Activated naive CD8-positive, alpha-beta T cell treated with anti-CD3 and anti-CD28 coated beads for 36 hours (primary cell): ENCODE measurements at regions not wholly inside any gene's neighbourhood (a gene's known extent, or its start where the extent isn't known, plus 50 kb on each side); places are given as distances from the start of the nearest gene placed in this dataset.

ENCODE experiments used
- DNase-seq: peaks from one replicate; pipeline ENCODE4 v3.0.0; 2021
- H3K27ac Mint-ChIP-seq: one replicate; pipeline ENCODE4 v1.8.0; 2022; ENCODE audit warnings: mild to moderate bottlenecking, moderate library complexity, mixed read lengths
- H3K27me3 Mint-ChIP-seq: one replicate; pipeline ENCODE4 v1.8.0; 2022; ENCODE audit warnings: mild to moderate bottlenecking, mixed read lengths
- H3K36me3 Mint-ChIP-seq: one replicate; pipeline ENCODE4 v1.8.0; 2021; ENCODE audit warnings: mild to moderate bottlenecking, mixed read lengths
- H3K4me1 Mint-ChIP-seq: one replicate; pipeline ENCODE4 v1.8.0; 2021; ENCODE audit warnings: mixed read lengths
- H3K4me3 Mint-ChIP-seq: one replicate; pipeline ENCODE4 v1.8.0; 2022; ENCODE audit warnings: mild to moderate bottlenecking, moderate library complexity, mixed read lengths
- H3K9me3 Mint-ChIP-seq: one replicate; pipeline ENCODE4 v1.8.0; 2022; ENCODE audit warnings: mixed read lengths

DNA sequence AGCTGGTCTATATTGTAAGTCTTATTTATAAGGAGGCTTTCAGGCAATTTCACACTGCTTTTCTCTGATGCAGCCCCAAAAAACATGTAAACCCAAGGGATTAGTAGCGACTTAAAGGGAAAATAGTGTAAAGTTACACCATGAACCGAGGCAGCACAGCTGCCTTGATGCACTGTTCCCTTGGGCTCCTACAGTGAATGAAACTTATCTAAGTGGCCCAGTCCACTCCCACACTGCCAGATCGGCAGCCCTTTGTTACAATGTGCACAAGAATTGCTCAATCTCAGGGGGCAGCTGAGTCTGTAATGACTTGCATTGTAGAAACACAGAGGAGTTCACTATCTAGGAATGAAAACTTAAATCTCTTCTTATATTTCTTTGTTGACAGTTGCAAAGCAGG lies 120.8 kb upstream of the ADGRL2 start:
- Mint-ChIP-seq H3K27ac (no peak overlapping the region), H3K4me3 (no peak overlapping the region), H3K36me3 (no peaks in the 10 kb centered on the region), H3K4me1 (no peaks in the 10 kb centered on the region), H3K9me3 (no peaks in the 10 kb centered on the region), H3K27me3 (no peaks in the 10 kb centered on the region)
- no peak for DNase-seq

- no peaks in the 10 kb centered on the region for H3K9me3 Mint-ChIP-seq
Measured at GRCh38 chr1:81678779-81679178, 122.0 kb upstream of the ADGRL2 start.

GRCh38 chr1:81672766-81673165 lies 128.0 kb upstream of the ADGRL2 start:
- Mint-ChIP-seq H3K9me3 (no peaks in the 10 kb centered on the region), H3K4me3 (no peak overlapping the region), H3K27me3 (no peaks in the 10 kb centered on the region), H3K4me1 (no peaks in the 10 kb centered on the region), H3K36me3 (no peaks in the 10 kb centered on the region), H3K27ac (no peak overlapping the region)
- DNase-seq, result no peak

More at GRCh38 chr1:81678779-81679178, 122.0 kb upstream of the ADGRL2 start:
- H3K4me1 Mint-ChIP-seq, result no peaks in the 10 kb centered on the region
- H3K36me3 Mint-ChIP-seq, result no peaks in the 10 kb centered on the region
- no peaks in the 10 kb centered on the region for H3K27me3 Mint-ChIP-seq
- H3K27ac Mint-ChIP-seq, result no peak overlapping the region
- no peak overlapping the region for H3K4me3 Mint-ChIP-seq
- no peak for DNase-seq

- H3K4me3 Mint-ChIP-seq, result no peak overlapping the region
- no peak for DNase-seq
- H3K4me1 Mint-ChIP-seq, result no peaks in the 10 kb centered on the region
- H3K36me3 Mint-ChIP-seq, result no peaks in the 10 kb centered on the region
- H3K9me3 Mint-ChIP-seq, result no peaks in the 10 kb centered on the region
- H3K27me3 Mint-ChIP-seq, result no peaks in the 10 kb centered on the region
- no peak overlapping the region for H3K27ac Mint-ChIP-seq
Measured at GRCh38 chr1:81671038-81671437, 129.7 kb upstream of the ADGRL2 start.

GRCh38 chr1:81670286-81670685 lies 130.4 kb upstream of the ADGRL2 start:
- H3K27me3 Mint-ChIP-seq, result no peaks in the 10 kb centered on the region
- no peak overlapping the region for H3K27ac Mint-ChIP-seq
- no peak for DNase-seq
- no peak overlapping the region for H3K4me3 Mint-ChIP-seq
- H3K9me3 Mint-ChIP-seq, result no peaks in the 10 kb centered on the region
- H3K36me3 Mint-ChIP-seq, result no peaks in the 10 kb centered on the region
- H3K4me1 Mint-ChIP-seq, result no peaks in the 10 kb centered on the region

DNA sequence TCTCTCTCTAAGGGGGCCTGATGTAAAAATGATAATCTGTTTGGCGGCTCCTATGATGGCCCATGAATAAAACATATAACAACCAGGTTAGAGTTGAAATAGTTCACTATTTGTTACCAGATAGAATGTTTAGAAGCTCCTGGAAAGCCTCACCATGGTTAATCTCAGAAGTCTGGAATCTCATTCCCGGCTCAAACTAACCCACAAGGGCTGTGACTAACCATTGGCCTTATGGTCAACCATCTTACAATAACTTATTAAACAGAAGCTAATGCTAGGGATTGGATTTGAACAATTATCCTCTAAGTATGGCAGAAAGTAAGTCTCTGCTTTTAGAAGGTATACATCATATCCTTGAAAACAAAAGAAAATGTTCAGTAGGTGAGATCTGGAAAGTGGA lies 134.1 kb upstream of the ADGRL2 start:
- Mint-ChIP-seq H3K27me3 (no peaks in the 10 kb centered on the region), H3K4me1 (no peaks in the 10 kb centered on the region), H3K9me3 (no peaks in the 10 kb centered on the region), H3K4me3 (no peak overlapping the region), H3K27ac (no peak overlapping the region), H3K36me3 (no peaks in the 10 kb centered on the region)
- no peak for DNase-seq

DNA sequence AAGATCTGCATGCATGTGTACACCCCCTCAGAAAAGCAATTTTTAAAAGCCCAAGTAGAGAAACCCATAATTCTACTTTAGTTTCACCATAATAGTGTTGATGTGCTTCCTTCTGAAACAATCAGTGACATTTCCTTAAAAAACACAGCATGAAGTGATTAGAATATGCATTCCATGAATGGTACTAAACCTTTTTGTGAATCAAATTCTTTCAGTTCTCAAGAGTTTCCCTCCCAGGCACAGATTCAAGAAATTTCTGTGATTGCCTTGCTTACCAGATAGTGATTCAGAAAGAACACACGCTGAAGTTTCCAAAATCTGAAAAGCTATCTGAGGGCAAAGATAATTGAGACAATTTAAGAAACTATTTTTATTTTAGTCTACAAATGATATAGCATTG lies 136.4 kb upstream of the ADGRL2 start:
- no peaks in the 10 kb centered on the region for H3K4me1 Mint-ChIP-seq
- no peak overlapping the region for H3K27ac Mint-ChIP-seq
- no peaks in the 10 kb centered on the region for H3K36me3 Mint-ChIP-seq
- H3K4me3 Mint-ChIP-seq, result no peak overlapping the region
- H3K27me3 Mint-ChIP-seq, result no peaks in the 10 kb centered on the region
- H3K9me3 Mint-ChIP-seq, result no peaks in the 10 kb centered on the region
- no peak for DNase-seq

- Mint-ChIP-seq H3K27me3 (no peaks in the 10 kb centered on the region), H3K36me3 (no peaks in the 10 kb centered on the region), H3K4me3 (no peak overlapping the region), H3K9me3 (no peaks in the 10 kb centered on the region), H3K4me1 (no peaks in the 10 kb centered on the region), H3K27ac (no peak overlapping the region)
- DNase-seq, result no peak
Measured at GRCh38 chr1:81662913-81663526, 137.7 kb upstream of the ADGRL2 start.

GRCh38 chr1:81660286-81660685 lies 140.4 kb upstream of the ADGRL2 start:
- Mint-ChIP-seq H3K27me3 (no peaks in the 10 kb centered on the region), H3K4me3 (no peak overlapping the region), H3K36me3 (no peaks in the 10 kb centered on the region), H3K9me3 (peaks cover 4% of the 10 kb centered on the region), H3K27ac (no peak overlapping the region), H3K4me1 (no peaks in the 10 kb centered on the region)
- no peak for DNase-seq

DNA sequence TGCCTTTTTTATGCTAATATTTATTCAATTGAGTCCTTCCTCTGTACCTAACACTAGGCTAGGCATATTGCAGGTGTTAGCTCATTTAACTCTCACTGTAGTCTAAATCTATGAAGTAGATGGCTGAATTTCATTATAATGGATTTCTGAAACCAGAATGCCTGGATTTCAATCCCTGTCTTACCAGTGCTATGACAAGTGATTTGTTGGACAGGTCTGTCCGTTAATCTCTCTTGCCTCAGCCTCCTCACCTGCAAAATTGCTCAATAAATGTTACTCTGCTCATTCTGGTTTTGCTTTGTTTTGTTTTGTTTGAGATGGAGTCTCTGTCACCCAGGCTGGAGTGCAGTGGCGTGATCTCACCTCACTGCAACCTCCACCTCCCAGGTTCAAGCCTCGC lies 146.1 kb upstream of the ADGRL2 start:
- peaks cover 8% of the 10 kb centered on the region for H3K9me3 Mint-ChIP-seq
- H3K27ac Mint-ChIP-seq, result no peak overlapping the region
- H3K4me3 Mint-ChIP-seq, result no peak overlapping the region
- H3K4me1 Mint-ChIP-seq, result no peaks in the 10 kb centered on the region
- DNase-seq, result no peak
- no peaks in the 10 kb centered on the region for H3K27me3 Mint-ChIP-seq
- H3K36me3 Mint-ChIP-seq, result no peaks in the 10 kb centered on the region

DNA sequence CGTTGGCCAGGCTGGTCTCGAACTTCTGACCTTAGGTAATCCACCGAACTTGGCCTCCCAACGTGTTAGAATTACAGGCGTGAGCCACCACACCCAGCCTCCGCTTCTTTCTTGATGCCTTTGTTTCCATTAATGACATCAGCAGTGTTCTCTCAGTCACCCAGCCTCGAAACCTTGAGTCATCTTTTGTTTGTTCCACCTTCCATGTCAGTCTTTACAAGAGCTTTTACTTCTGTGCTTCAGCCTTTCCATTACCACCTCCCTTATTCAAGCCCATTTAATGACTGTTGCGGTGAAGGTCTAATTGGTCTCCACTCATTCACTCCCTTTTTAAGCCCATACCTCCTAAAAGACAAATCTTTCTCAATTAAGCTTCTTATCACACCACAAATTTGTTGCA lies 146.6 kb upstream of the ADGRL2 start:
- H3K4me3 Mint-ChIP-seq, result no peak overlapping the region
- H3K27me3 Mint-ChIP-seq, result no peaks in the 10 kb centered on the region
- H3K9me3 Mint-ChIP-seq, result peaks cover 8% of the 10 kb centered on the region
- no peaks in the 10 kb centered on the region for H3K36me3 Mint-ChIP-seq
- H3K27ac Mint-ChIP-seq, result no peak overlapping the region
- no peak for DNase-seq
- no peaks in the 10 kb centered on the region for H3K4me1 Mint-ChIP-seq

DNA sequence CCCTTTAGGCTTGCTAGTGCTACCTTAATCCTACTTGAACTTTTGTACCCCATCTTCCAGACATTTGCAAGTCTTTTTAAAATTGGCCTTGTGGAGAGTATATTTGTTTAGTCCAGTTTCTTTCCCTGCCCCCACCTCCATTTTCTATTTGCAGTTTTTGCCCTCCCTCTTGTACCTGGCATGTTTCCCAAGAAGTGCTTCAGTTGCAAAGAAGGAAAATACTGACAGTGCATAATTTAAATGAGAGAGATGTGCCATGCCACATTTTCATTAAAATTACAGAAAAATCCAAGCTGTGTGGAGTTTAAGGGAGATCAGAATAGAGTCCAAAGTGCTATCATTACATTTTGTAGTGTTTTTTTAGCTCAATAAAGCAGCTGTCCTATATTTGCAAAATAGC lies 150.0 kb upstream of the ADGRL2 start:
- Mint-ChIP-seq H3K9me3 (peaks cover 8% of the 10 kb centered on the region), H3K4me1 (no peaks in the 10 kb centered on the region), H3K27me3 (no peaks in the 10 kb centered on the region), H3K27ac (no peak overlapping the region), H3K4me3 (no peak overlapping the region), H3K36me3 (no peaks in the 10 kb centered on the region)
- no peak for DNase-seq

GRCh38 chr1:81635816-81636215 lies 164.9 kb upstream of the ADGRL2 start:
- Mint-ChIP-seq H3K27ac (no peak overlapping the region), H3K4me3 (no peak overlapping the region), H3K27me3 (no peaks in the 10 kb centered on the region), H3K36me3 (no peaks in the 10 kb centered on the region), H3K9me3 (peaks cover 8% of the 10 kb centered on the region), H3K4me1 (no peaks in the 10 kb centered on the region)
- no peak for DNase-seq

DNA sequence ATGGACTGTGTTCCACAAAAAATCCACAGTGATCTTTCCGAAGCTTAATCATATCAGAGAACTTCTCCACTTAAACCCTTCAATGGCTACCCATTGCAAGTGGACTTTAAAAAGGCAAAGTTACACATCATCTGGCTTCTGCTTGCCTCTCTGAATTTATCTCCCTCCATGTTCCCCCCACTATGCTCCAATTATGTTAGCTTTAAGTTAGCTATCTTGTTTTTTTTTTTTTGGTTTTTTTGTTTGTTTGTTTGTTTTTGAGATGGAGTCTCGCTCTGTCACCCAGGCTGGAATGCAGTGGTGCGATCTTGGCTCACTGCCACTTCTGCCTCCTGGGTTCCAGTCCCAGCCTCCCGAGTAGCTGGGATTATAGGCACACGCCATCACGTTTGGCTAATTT lies 166.4 kb upstream of the ADGRL2 start:
- H3K4me3 Mint-ChIP-seq, result no peak overlapping the region
- no peaks in the 10 kb centered on the region for H3K4me1 Mint-ChIP-seq
- no peaks in the 10 kb centered on the region for H3K27me3 Mint-ChIP-seq
- H3K27ac Mint-ChIP-seq, result no peak overlapping the region
- no peak for DNase-seq
- H3K9me3 Mint-ChIP-seq, result peaks cover 6% of the 10 kb centered on the region
- H3K36me3 Mint-ChIP-seq, result no peaks in the 10 kb centered on the region

DNA sequence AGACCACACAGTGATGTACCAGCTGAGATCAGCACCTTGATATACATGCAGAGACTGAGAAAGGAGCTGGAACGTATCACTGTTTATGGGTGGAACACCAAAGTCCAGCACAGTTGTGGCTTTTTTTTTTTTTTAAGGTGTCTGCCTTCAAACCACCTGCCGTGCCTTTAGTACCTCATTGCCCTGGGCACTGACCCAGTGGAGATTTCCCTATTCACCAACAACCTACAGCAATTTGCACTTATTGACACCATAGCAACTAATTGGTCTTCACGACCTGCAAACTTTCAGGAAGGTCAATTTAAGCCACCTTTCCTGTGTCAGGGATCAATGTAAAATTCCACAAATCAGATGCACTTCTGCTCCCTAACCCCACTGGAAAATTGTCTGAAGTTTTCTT lies 181.6 kb upstream of the ADGRL2 start:
- H3K4me1 Mint-ChIP-seq, result no peaks in the 10 kb centered on the region
- no peaks in the 10 kb centered on the region for H3K36me3 Mint-ChIP-seq

GRCh38 chr1:81618376-81618775 lies 182.4 kb upstream of the ADGRL2 start:
- H3K36me3 Mint-ChIP-seq, result no peaks in the 10 kb centered on the region
- no peak overlapping the region for H3K27ac Mint-ChIP-seq

More for the DNA sequence above, 181.6 kb upstream of the ADGRL2 start:
- no peak overlapping the region for H3K27ac Mint-ChIP-seq
- DNase-seq, result no peak
- no peaks in the 10 kb centered on the region for H3K9me3 Mint-ChIP-seq
- no peak overlapping the region for H3K4me3 Mint-ChIP-seq
- H3K27me3 Mint-ChIP-seq, result peaks cover 4% of the 10 kb centered on the region

More at GRCh38 chr1:81618376-81618775, 182.4 kb upstream of the ADGRL2 start:
- DNase-seq, result no peak
- no peaks in the 10 kb centered on the region for H3K4me1 Mint-ChIP-seq
- no peaks in the 10 kb centered on the region for H3K9me3 Mint-ChIP-seq
- H3K27me3 Mint-ChIP-seq, result no peaks in the 10 kb centered on the region
- no peak overlapping the region for H3K4me3 Mint-ChIP-seq
